ENCODE measurements at regions not wholly inside any gene's neighbourhood (a gene's known extent, or its start where the extent isn't known, plus 50 kb on each side); places are given as distances from the start of the nearest gene placed in this dataset.
"Not testable (repeated sequence)": the region's sequence is repeated elsewhere in the genome, so short reads cannot be mapped to it uniquely, and the experiment has no call there.

DNA sequence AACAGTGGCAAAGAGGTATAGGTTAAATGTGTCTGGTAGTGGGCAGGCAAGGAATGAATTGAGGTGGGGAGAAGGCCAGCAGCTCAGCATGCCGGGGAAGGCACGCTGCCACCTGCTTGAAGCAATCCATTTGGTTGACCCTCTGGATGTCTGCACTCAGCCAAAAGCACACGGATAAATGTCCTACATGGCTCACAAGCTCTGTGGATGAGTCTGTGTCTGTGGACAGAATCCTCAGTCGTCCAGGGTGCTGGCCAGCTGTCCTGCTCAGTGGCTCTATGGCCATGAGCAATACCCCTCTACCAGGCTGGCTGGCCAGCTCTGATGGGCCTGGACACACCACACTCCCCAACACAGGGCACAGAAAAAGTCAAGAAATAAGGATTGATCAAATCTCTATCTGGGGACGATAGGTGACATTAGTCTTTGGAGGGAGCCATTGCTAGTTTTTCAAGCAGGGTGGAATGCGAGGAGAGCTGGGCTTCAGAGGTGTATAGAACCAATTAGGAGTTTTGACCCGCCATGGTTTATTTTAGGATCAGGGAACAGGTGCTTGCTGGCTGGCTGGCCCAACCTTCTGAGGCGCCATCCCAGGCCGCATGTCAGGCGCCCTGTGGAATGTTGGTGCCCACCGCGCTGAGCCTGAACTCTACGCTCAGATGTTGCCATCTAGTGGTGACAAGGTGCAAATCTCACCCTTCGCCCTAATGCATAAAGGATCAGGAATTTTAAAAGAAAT, 493.4 kb downstream of the TNS3 start:
- peak; percentile 42 to 43 for DNase-seq

DNA sequence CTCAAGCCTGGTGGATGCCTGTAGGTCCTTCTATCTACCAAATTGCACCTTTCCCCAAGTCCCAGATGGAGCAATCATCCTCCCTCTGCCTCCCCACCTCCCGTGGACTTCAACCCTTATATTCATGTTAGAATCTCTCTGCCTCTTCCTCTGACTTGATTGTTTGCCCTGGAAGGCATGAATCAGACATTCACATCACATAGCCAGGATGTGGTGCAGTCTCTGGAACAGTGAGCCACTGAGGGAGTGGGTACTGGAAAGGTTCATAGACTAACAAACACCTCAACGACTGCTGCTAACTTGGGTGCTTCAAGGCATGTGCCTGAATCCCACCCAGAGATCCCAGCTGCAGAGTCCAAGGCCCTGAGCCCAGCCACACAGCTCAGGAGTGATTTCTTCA, 494.0 kb downstream of the TNS3 start:
- DNase-seq: no peak

DNA sequence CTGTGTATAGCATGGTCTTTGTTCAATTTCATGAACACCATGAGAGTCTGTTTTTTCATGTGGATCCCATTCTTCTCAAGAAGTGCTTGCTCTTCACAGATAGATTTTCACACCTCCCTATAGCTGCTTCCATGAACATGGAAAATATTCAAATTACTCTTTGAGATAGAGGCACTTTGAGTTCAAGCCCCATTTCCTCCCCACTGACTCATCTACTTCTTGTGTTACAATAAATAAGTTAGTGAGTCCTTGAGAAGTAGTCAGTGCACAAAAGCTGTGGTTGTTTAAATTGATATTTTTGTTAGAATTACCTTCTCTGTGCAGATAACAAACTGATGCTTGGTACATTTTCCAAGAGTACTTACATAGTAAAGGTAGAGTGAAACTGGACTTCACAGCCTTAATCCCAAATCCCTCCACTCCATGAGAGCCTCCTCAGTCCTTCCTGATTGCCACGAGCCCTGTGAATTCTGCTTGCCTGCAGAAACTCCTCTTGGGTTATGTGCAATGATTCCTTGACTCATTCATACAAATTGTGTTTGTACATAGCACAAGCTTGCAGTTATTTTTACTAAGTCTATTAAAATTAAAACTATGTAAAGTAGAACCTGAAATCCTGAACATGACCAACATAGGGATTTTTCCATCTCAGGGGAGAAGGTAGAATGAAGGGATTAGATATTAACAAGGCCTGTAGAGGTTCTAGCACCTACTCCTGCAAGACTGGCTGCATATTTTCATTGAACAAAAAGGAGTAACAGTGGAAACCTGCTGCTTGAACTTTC, 496.2 kb downstream of the TNS3 start:
- DNase-seq: no peak

DNA sequence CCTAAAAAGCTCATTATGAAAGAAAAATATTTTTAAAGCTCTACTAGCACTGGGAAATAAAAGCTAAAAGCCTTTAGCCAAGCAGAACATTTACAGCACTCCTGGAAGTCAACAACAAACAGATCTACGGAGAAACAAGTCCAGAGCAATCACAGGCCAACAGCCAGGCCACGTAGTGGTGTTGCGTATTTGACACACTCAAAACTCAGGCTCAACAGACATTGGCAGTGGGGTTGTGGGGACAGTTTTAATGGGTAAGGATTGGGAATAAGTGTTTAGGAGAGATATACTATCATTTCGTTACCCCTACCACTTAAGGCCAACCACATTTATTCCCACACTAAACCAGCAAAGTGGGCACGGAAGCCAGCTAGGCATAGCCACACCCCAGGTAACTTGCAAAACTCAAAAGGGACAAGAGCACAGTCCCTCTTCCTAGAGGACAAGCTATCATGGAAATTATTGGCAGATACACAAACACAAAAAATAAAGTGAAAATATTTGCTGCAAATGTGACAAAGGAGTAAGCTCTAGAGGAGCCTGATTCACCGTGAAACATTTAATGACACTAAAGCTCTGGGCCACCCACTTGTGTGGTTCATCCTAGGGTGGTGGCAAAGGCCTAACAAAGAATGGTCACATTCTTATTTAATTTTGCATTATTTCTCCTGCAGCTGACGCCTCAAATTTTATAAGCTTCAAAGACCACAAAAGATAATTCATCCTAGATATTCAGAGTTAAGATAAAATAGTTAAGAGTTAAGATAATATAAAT, 498.2 kb downstream of the TNS3 start:
- DNase-seq: no peak

DNA sequence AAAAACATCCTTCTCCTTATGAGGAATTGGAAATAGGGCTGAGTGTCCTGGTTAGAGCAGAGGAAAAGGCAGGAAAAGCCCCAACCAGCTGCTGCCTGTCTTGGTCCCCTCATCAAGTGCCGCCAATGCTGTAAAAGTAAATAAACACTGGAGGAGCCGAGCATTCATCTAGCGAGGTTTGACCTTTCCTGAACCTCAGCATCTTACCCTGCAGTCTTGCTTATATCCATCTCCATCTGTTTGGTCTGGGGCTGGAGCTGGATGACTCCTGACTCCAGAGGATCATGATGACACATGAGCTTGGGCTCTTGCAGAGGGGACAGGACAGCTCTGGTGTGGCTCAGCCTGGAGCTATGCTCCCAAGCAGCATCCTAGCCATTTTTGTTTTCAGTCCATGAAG, 501.1 kb downstream of the TNS3 start:
- no peak for DNase-seq

DNA sequence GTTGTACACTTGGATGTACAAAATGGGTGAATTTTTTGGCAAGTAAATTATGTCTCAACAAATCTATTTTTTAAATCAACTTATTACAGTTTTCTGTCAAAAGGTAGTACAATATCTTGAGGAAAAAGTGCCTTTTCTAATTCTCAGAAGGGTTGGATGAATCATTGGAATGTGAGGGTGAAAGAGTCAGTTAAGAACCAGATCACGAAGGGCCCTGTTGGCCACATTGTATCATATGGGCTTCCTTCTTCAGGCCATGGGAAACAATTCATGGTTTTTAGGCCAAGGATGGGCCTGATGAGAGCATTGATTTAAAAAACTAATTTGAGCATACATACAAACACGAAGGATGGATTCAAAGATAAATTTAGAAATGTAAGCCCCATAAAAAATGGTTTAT, 503.7 kb downstream of the TNS3 start:
- DNase-seq: no peak

DNA sequence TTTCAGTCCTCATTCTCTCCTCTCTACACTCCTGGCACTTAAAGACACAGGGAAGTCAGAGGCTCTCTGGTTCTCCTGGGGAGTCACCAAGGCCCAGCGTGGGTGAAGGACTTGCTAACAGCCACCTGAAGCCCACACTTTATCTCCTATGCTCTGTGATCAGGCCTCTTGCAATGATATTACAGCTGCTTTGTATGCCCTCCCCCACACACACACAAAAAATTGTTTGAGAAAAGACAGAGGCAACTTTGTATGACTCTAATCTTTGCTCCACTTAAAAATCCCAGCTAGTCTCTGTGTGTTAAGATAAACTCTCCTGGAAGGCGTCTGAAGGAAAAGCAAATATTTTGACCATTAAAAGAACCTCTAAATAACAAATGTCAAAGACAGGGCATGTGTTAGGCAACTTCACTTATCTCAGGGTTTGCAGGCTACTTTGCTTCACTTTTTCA, 507.2 kb downstream of the TNS3 start:
- no peak for DNase-seq

- DNase-seq: no peak
Measured at GRCh38 chr7:47073284-47073683, 508.6 kb downstream of the TNS3 start.

- no peak for DNase-seq
Measured at GRCh38 chr7:47071866-47072265, 510.0 kb downstream of the TNS3 start.

DNA sequence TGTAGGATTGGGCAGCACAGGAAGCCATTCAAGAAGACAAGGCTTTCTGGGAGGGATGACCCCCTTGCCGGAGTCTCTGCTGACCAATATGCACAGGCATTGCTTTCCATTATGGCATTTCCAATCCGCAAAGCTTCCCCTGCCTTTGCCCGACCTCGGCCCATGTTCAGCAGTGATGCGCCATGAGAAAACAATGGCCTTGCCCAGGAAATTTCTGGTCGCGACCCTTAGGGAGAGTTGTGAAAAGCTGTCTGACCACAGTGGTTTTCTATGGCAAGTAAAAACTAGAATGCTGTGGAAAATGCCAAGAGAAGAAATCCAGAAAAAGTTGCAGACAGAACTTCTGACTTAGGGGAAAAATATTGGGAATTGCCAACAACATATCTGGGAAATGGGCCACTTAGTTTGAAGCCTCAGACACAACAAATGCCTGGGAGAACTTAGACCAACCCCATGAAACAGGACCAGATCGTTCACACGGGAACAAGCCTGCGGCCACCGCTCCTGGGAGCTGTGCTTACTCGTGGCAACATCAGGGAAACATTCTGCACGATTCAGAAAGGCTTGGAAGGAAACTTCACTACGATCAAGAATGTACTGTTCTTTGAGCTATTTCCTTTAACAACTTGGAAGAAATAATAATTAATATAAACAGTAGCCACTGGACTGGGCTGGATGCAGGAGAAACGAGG, 512.4 kb downstream of the TNS3 start:
- no peak for DNase-seq

GRCh38 chr7:47066976-47067614, 514.8 kb downstream of the TNS3 start:
- no peak for DNase-seq

GRCh38 chr7:47056731-47057130, 525.2 kb downstream of the TNS3 start:
- no peak for DNase-seq

GRCh38 chr7:47052541-47053208, 529.2 kb downstream of the TNS3 start:
- DNase-seq: not testable (repeated sequence)

DNA sequence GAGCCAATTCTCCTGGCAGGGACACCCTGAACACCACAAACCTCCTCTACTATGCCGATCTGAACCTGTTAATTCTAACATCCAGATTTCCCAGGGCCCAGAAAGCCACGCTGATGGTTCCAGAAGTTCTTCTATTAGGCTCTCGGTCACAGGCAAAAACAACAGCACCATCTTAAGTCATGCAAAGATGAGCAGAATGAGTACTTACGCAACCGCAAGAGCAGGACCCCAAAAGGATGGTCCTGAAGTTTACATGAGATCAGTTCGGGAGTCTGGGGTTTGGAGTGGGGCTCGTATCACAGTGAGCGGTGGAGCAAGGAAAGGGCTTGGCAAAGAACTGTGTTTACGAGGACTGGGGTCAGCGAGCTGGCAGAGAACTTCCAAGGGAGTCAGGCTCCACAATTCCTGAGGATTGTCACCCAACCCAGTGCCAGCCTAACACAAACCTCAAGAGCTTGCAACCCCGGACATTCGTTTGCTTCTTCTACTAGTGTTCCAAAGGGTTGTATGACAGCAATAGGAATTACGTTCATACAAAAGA, 532.6 kb downstream of the TNS3 start:
- no peak for DNase-seq

DNA sequence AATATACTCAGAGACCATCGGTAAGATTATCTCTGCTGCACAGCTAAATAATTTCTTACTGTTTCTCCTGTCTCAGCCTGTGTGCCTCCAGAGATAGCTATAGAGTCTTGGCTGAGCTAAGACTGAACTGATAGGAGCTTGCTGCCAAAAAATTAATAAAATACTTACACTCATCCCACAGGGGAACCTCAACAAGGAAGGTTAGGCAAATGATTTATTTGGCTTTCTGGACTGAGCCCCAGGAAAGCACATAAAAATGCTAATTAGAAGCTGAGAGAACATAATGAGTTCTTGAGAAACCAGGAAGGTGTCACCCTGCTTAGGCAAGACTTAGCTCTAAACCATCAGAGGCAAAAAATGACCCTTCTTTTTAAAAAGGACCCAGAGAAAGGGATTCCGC, 534.5 kb downstream of the TNS3 start:
- DNase-seq: no peak

DNA sequence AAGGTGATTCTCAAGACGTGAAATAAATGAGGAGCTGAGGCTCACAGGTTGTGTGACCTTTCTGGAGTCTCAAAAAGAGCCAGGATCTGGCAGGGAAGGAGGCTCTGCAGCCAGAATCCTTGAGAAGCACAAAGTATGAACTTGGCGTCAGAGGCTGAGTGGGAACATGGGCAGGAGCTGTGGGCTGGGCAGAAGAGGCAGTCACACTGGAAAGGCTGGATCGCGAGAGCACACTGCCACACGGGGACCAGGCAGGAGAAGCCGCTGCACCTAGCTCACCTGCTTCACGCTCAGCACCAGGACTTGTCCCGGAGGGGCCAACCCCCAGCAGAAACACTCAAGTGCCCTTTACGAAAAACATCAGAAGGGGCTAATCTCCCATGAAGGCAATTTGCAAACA, 535.0 kb downstream of the TNS3 start:
- DNase-seq: no peak

GRCh38 chr7:47045207-47046051, 536.5 kb downstream of the TNS3 start:
- DNase-seq: no peak

DNA sequence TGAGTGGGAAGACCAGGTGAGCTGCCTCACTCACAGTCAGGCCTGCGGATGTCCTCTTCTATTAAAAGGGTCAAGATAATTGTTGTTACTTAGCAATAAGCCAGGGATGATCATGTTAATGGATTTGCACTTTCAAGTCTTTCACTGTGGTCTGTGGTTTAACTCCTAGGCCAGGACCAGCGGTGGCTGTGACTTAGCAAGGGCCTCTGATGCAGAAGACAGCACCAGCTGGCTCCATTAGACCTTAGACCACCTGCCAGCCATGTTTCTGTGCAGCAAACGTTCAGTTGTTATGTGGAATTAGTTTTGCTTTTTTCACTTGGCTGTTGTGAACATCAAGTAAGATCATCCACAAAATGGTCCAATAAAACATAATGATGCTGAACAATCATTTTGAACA, 537.3 kb downstream of the TNS3 start:
- no peak for DNase-seq

DNA sequence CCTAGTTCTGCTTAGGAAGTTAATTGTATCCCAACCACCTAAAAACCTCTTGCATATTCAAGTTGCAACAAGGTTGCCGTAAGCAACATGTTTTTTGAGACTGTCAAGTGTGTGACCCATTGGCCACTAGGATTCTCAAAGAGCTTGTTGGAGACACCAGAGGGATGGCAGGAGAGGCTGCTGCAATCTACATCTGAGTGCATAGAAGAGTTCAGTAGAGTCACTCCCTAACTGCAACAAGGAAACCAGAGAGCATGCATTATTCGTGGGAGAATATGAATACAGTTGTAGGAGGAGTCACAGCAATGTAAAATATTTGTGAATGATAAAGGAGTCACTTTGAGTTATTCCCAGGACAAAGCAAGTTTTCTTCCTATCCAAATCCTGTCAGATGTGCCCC, 538.6 kb downstream of the TNS3 start:
- no peak for DNase-seq

- DNase-seq: no peak
Measured at GRCh38 chr7:47042669-47043068, 539.2 kb downstream of the TNS3 start.
